ENCODE measurements at regions not wholly inside any gene's neighbourhood (a gene's known extent, or its start where the extent isn't known, plus 50 kb on each side); places are given as distances from the start of the nearest gene placed in this dataset.

DNA sequence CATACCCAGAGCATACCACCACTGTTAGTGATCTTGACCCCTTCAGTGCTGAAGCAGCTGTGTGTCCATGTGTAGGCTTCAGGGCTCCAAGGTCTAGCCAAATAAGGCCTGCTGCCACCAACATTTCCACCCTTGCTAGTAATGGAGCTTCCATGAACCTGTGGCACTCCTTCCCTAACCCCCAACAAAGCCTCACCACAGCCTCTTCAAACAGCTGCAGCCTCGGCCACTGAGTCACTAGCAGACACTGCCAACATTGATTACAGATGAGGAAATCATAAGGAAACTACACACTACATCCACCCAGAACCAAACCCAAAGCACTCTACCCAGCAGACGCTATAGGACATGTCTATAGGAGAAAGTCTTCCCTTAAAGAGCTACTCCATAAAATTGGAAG, 610.7 kb downstream of the KCNJ2 start:
- no peak overlapping the region for H2AK5ac ChIP-seq (ENCODE audit: low read depth, low read length)
- ChIA-PET POLR2A (ENCODE audit: partially characterized antibody) (no interaction called here), CTCF (ENCODE audit: partially characterized antibody) (interaction anchor here (0.5 to 2.2 kb wide), 5 partner anchors 9 to 915 kb away, joined by 3 to 6 read pairs (median 3); no protein-coding TSS in a partner anchor)
- DNase-seq (ENCODE audit: low read depth in 1 of 2, low spot score in 2 of 2) (no peak), FAIRE-seq (no peak)
- H2BK5ac ChIP-seq (ENCODE audit: low read depth, low read length), result no peak overlapping the region
- peaks cover 0 to 2% of the 10 kb centered on the region in 2 experiments for H4K20me1 ChIP-seq (replicated peaks in 1 of 2; ENCODE audit: control insufficient read depth in 1 of 2, insufficient read depth in 2 of 2, low read length in 2 of 2)
- no peaks in the 10 kb centered on the region for H3K27me3 ChIP-seq (replicated peaks in 1 of 4; ENCODE audit: control insufficient read depth in 3 of 4, extremely low read depth in 1 of 4, insufficient read depth in 3 of 4, low read length in 3 of 4)
- H3K9me3 ChIP-seq (ENCODE audit: insufficient read depth in 2 of 2, low read depth in 1 of 2, low read length in 1 of 2), result no peaks in the 10 kb centered on the region
- H3K4me3 ChIP-seq (ENCODE audit: extremely low read depth in 1 of 4, insufficient read depth in 2 of 4, low read depth in 3 of 4, low read length in 4 of 4), result no peak overlapping the region
- H2BK20ac ChIP-seq (ENCODE audit: low read length), result no peak overlapping the region
- H3K14ac ChIP-seq (ENCODE audit: insufficient read length), result no peak overlapping the region
- TF ChIP-seq, protein P1, sequence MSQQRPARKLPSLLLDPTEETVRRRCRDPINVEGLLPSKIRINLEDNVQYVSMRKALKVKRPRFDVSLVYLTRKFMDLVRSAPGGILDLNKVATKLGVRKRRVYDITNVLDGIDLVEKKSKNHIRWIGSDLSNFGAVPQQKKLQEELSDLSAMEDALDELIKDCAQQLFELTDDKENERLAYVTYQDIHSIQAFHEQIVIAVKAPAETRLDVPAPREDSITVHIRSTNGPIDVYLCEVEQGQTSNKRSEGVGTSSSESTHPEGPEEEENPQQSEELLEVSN (IDR thresholded peaks at IDR 0.05), result no peak
- no peak for TF ChIP-seq NRF1 (IDR thresholded peaks at IDR 0.05; ENCODE audit: low read depth, low read length)
- no peak for TF ChIP-seq CBX5 (IDR thresholded peaks at IDR 0.05; ENCODE audit: low read depth, low read length)
- no peak for TF ChIP-seq SRF (IDR thresholded peaks at IDR 0.05; ENCODE audit: low read depth, low read length)
- TF ChIP-seq BRCA1 (IDR thresholded peaks at IDR 0.05; ENCODE audit: low read depth, low read length), result no peak
- TF ChIP-seq POU5F1 (IDR thresholded peaks at IDR 0.05; ENCODE audit: low read depth, low read length), result no peak
- TF ChIP-seq SP1 (IDR thresholded peaks at IDR 0.05; ENCODE audit: low read depth, low read length), result no peak
- H2AFZ ChIP-seq (ENCODE audit: low read length), result peak overlapping the region; percentile 94; the same call in 1 of the 2 replicates
- no peak overlapping the region for H4K8ac ChIP-seq (ENCODE audit: extremely low read depth, insufficient read depth, low read length)
- H3K79me1 ChIP-seq (ENCODE audit: low read depth, low read length), result no peaks in the 10 kb centered on the region
- no peak overlapping the region for H3K18ac ChIP-seq (ENCODE audit: extremely low read depth, low read length)
- H3K79me2 ChIP-seq (ENCODE audit: control insufficient read depth in 1 of 2, insufficient read depth in 2 of 2, low read length in 2 of 2), result no peaks in the 10 kb centered on the region
- H3K9ac ChIP-seq (replicated peaks in 1 of 4; ENCODE audit: extremely low read depth in 1 of 4, low read depth in 3 of 4, low read length in 3 of 4), result no peak overlapping the region
- WGBS, 2 experiments (ENCODE audit: extremely low coverage in 1 of 2, insufficient coverage in 1 of 2, insufficient read length in 1 of 2, insufficient replicate concordance in 2 of 2, low coverage in 1 of 2, low lambda C conversion rate in 2 of 2, missing lambda C conversion rate in 1 of 2), result 87% methylated on average over 2 of the region's 2 CpGs; no CpG with 5 or more reads in 1 of the 2 experiments
- no peak overlapping the region for H3K4ac ChIP-seq (replicated peaks; ENCODE audit: insufficient read length, low read depth, low read length)
- no peaks in the 10 kb centered on the region for H3K36me3 ChIP-seq (ENCODE audit: control insufficient read depth in 2 of 4, insufficient read depth in 4 of 4, low read length in 3 of 4)
- H3K23ac ChIP-seq (ENCODE audit: insufficient read length), result no peak overlapping the region
- H2BK12ac ChIP-seq (ENCODE audit: low read depth, low read length), result no peak overlapping the region
- H2BK15ac ChIP-seq (ENCODE audit: low read length), result no peak overlapping the region
- H3K4me1 ChIP-seq (replicated peaks in 1 of 4; ENCODE audit: control insufficient read depth in 3 of 4, insufficient read depth in 4 of 4, low read length in 3 of 4), result no peaks in the 10 kb centered on the region
- H2BK120ac ChIP-seq (replicated peaks; ENCODE audit: low read depth, low read length), result no peak overlapping the region
- no peak overlapping the region for H4K91ac ChIP-seq (replicated peaks; ENCODE audit: insufficient read length, low read length)
- H3K4me2 ChIP-seq (ENCODE audit: insufficient read depth in 1 of 2, low read depth in 2 of 2, low read length in 2 of 2), result no peak overlapping the region
- H3K23me2 ChIP-seq (ENCODE audit: low read depth, low read length), result no peaks in the 10 kb centered on the region
- no peak overlapping the region for H3K27ac ChIP-seq (ENCODE audit: low read depth, low read length)
- H3K56ac ChIP-seq (replicated peaks; ENCODE audit: insufficient read length, low read depth, low read length), result no peak overlapping the region
- H4K5ac ChIP-seq (ENCODE audit: insufficient read length, low read depth, low read length), result no peak overlapping the region
